Tibial nerve (tissue), 4 donors: ENCODE measurements at regions not wholly inside any gene's neighbourhood (a gene's known extent, or its start where the extent isn't known, plus 50 kb on each side); places are given as distances from the start of the nearest gene placed in this dataset.
"Not testable (repeated sequence)": the region's sequence is repeated elsewhere in the genome, so short reads cannot be mapped to it uniquely, and the experiment has no call there.

ENCODE experiments used
- DNase-seq, 2 donors: peaks; one replicate each; pipeline ENCODE4 v3.0.0-alpha.2; 2019; ENCODE audit warnings: low spot score in 2 of 2
- H3K27ac ChIP-seq, 4 donors: fragments of 200-600 bp; sonication (generic) in 3 of 4; one replicate each; pipeline ENCODE4 v1.5.1; 2017 to 2019; ENCODE audit warnings: mild to moderate bottlenecking in 1 of 4
- H3K27me3 ChIP-seq, 2 donors: fragments of 200-600 bp; sonication (generic) in 1 of 2; one replicate each; pipeline versions ENCODE4 v1.5.1 to v1.6.0; 2017 to 2019
- H3K36me3 ChIP-seq, 3 donors: fragments of 200-600 bp; sonication (generic); one replicate each; pipeline ENCODE4 v1.5.1; 2018 to 2019
- H3K4me1 ChIP-seq, 4 donors: fragments of 200-600 bp; sonication (generic) in 3 of 4; one replicate each; pipeline ENCODE4 v1.5.1; 2017 to 2019
- H3K4me3 ChIP-seq, 4 donors: fragments of 200-600 bp; sonication (generic) in 3 of 4; one replicate each; pipeline ENCODE4 v1.5.1; 2017 to 2019; ENCODE audit warnings: mild to moderate bottlenecking in 1 of 4, moderate library complexity in 1 of 4
- H3K9me3 ChIP-seq, 4 donors: fragments of 200-600 bp; sonication (generic) in 3 of 4; one replicate each; pipeline ENCODE4 v1.5.1; 2017 to 2019
- EP300 ChIP-seq, 2 donors: sonication (generic); formaldehyde crosslinking; IDR thresholded peaks; one replicate each; pipeline ENCODE4 v1.6.1; 2017; ENCODE audit warnings: antibody characterized with exemption in 2 of 2, mild to moderate bottlenecking in 1 of 2
- POLR2A ChIP-seq, 2 donors: fragments of 450-650 bp; IDR thresholded peaks; one replicate each; pipeline ENCODE4 v1.6.1; 2017; ENCODE audit warnings: antibody characterized with exemption in 2 of 2, mild to moderate bottlenecking in 2 of 2, moderate library complexity in 2 of 2
- WGBS, 2 donors: methylation state at CpG; one replicate each; pipeline ENCODE4 v1.1.5; 2018; 5-methylcytosine and 5-hydroxymethylcytosine counted together
- TF ChIP-seq, protein P1 (sequence below), 5 experiments: fragments of 200-600 bp in 3 of 5; fragments of 450-650 bp in 2 of 5; sonication (generic) in 3 of 5; IDR thresholded peaks; one replicate each; pipeline ENCODE4 v1.5.1; 2016 to 2019; ENCODE audit warnings: antibody characterized with exemption in 5 of 5, mild to moderate bottlenecking in 3 of 5, moderate library complexity in 2 of 5

DNA sequence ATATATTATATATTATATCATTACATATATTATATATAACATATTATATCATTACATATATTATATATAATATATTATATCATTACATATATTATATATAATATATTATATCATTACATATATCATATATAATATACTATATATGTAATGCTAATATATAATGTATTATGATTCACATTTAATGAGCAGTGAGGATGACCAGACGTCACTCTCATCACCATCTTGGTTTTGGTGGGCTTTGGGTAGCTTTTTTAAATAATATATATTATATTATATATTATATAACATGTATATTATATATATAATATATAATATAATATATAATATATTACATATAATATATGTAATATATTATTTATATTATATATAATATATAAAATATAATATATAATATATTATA lies 1189.4 kb upstream of the AUTS2 start:
- Histone ChIP-seq H3K27me3 (no peaks in the 10 kb centered on the region), H3K27ac (no peak overlapping the region), H3K4me1 (no peaks in the 10 kb centered on the region), H3K9me3 (no peaks in the 10 kb centered on the region), H3K36me3 (no peaks in the 10 kb centered on the region), H3K4me3 (no peak overlapping the region)
- no peak for DNase-seq
- TF ChIP-seq EP300 (IDR thresholded peaks at IDR 0.05) (no peak), POLR2A (IDR thresholded peaks at IDR 0.05) (no peak)
- TF ChIP-seq, protein P1, sequence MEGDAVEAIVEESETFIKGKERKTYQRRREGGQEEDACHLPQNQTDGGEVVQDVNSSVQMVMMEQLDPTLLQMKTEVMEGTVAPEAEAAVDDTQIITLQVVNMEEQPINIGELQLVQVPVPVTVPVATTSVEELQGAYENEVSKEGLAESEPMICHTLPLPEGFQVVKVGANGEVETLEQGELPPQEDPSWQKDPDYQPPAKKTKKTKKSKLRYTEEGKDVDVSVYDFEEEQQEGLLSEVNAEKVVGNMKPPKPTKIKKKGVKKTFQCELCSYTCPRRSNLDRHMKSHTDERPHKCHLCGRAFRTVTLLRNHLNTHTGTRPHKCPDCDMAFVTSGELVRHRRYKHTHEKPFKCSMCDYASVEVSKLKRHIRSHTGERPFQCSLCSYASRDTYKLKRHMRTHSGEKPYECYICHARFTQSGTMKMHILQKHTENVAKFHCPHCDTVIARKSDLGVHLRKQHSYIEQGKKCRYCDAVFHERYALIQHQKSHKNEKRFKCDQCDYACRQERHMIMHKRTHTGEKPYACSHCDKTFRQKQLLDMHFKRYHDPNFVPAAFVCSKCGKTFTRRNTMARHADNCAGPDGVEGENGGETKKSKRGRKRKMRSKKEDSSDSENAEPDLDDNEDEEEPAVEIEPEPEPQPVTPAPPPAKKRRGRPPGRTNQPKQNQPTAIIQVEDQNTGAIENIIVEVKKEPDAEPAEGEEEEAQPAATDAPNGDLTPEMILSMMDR (IDR thresholded peaks at IDR 0.05): no peak
- WGBS, 2 donors: 89 to 96% methylated on average over 1 of the region's 1 CpG

- Histone ChIP-seq H3K4me3 (no peak overlapping the region), H3K36me3 (no peaks in the 10 kb centered on the region), H3K4me1 (no peaks in the 10 kb centered on the region), H3K27me3 (no peaks in the 10 kb centered on the region), H3K9me3 (no peaks in the 10 kb centered on the region), H3K27ac (no peak overlapping the region)
- TF ChIP-seq EP300 (IDR thresholded peaks at IDR 0.05): no peak
- TF ChIP-seq POLR2A (IDR thresholded peaks at IDR 0.05): no peak
- TF ChIP-seq, protein P1 (IDR thresholded peaks at IDR 0.05): no peak
- no peak for DNase-seq
These were observed 1188.4 kb upstream of the AUTS2 start for GRCh38 chr7:68409851-68410250.

DNA sequence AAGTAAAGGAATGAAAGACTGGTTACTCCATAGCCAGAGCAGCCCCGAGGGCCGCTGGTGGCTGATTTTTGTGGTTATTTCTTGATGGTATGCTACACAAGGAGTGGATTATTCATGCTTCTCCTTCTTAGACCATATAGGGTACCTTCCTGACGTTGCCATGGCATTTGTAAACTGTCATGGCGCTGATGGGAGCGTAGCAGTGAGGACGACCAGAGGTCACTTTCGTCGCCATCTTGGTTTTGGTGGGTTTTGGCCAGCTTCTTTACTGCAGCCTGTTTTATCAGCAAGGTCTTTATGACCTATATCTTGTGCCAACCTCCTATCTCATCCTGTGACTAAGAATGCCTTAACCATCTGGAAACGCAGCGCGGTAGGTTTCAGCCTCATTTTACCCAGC lies 1187.6 kb upstream of the AUTS2 start:
- not testable (repeated sequence) for DNase-seq, H3K9me3 ChIP-seq, H3K36me3 ChIP-seq, H3K4me1 ChIP-seq, H3K27me3 ChIP-seq, H3K4me3 ChIP-seq, H3K27ac ChIP-seq
- 92 to 95% methylated on average over 11 of the region's 11 CpGs for WGBS, 2 donors

- WGBS, 2 donors: 66 to 76% methylated on average over 6 of the region's 6 CpGs
- no peak for DNase-seq
- TF ChIP-seq EP300 (IDR thresholded peaks at IDR 0.05) (no peak), POLR2A (IDR thresholded peaks at IDR 0.05) (no peak)
- TF ChIP-seq, protein P1 (IDR thresholded peaks at IDR 0.05): no peak
- no peaks in the 10 kb centered on the region for H3K9me3 ChIP-seq
- no peak overlapping the region for H3K4me3 ChIP-seq
- no peak overlapping the region for H3K27ac ChIP-seq
- no peaks in the 10 kb centered on the region for H3K27me3 ChIP-seq
- no peaks in the 10 kb centered on the region for H3K4me1 ChIP-seq
- H3K36me3 ChIP-seq: no peaks in the 10 kb centered on the region
These were observed 1186.5 kb upstream of the AUTS2 start for GRCh38 chr7:68411742-68412141.

DNA sequence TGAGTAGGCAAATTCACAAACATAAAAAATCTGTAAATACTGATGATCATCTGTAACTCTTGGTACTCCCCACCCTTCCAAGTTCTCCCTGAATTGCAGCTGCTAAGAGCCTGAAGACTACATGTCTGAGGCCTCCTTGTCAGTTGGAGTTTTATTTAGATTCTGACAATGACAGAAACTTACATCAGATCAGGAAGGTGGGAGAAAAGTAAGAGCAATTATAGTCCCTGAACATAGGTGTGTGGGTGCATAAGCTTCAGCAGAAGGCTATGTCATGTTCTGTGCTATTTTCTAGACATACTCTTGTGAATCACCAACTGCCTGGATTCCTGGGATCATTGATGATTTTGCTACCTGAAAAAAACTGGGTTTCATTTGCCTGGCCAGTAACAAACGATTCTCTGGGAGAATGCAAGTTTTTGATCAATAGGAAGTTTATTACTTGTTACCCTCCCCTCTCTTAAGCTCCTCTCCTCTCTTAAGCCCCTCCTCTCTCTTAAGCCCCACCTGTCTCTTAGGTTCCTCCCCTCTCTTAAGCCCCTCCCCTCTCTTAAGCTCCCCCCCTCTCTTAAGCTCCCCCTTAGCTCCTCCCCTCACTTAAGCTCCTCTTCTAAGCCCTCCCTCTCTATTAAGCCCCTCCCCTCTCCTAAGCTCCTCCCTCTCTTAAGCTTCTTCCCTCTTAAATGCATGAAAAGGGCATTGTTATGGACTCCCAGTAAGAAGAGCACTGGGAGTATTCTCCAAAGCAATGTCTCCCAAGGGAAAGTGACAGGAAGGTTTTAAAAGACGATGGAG lies 1183.4 kb upstream of the AUTS2 start:
- WGBS, 2 donors: 90% methylated on average over 2 of the region's 2 CpGs
- no peaks in the 10 kb centered on the region for H3K36me3 ChIP-seq

DNA sequence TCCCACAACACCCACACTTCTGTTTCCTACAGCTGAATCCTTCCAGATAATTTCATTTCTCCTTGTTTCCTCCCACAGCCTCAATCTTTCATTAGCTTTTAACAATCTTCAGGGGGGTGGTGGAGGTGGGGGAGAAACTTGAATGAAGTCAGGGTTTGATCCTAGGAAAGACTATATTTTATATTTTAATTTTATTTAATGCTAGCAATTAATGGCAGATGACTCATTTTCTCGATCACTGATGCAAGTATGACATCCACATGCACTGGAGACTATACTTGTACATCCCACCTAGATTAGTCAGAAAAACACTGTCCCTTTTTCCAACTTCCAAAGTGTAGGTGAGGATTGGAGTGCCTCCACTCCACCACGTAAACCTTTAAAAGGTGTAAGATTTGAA lies 1181.3 kb upstream of the AUTS2 start:
- H3K9me3 ChIP-seq: no peaks in the 10 kb centered on the region
- DNase-seq: no peak
- WGBS, 2 donors: 90 to 91% methylated on average over 2 of the region's 2 CpGs
- H3K27me3 ChIP-seq: no peaks in the 10 kb centered on the region
- no peaks in the 10 kb centered on the region for H3K4me1 ChIP-seq
- H3K36me3 ChIP-seq: no peaks in the 10 kb centered on the region
- no peak overlapping the region for H3K27ac ChIP-seq
- TF ChIP-seq, protein P1 (IDR thresholded peaks at IDR 0.05): no peak
- TF ChIP-seq POLR2A (IDR thresholded peaks at IDR 0.05): no peak
- no peak for TF ChIP-seq EP300 (IDR thresholded peaks at IDR 0.05)
- H3K4me3 ChIP-seq: no peak overlapping the region

More for the DNA sequence above, 1183.4 kb upstream of the AUTS2 start:
- Histone ChIP-seq H3K27ac (no peak overlapping the region), H3K4me3 (no peak overlapping the region), H3K4me1 (no peaks in the 10 kb centered on the region), H3K27me3 (no peaks in the 10 kb centered on the region), H3K9me3 (no peaks in the 10 kb centered on the region)
- DNase-seq: no peak
- TF ChIP-seq POLR2A (IDR thresholded peaks at IDR 0.05): no peak
